ENCODE measurements at regions not wholly inside any gene's neighbourhood (a gene's known extent, or its start where the extent isn't known, plus 50 kb on each side); places are given as distances from the start of the nearest gene placed in this dataset.
"Not testable (repeated sequence)": the region's sequence is repeated elsewhere in the genome, so short reads cannot be mapped to it uniquely, and the experiment has no call there.

- DNase-seq: no peak
Measured at GRCh38 chr1:117757668-117758067, 151.8 kb downstream of the TENT5C start.

- DNase-seq: peak; percentile 77 to 79
Measured at GRCh38 chr1:117758444-117759316, 152.8 kb downstream of the TENT5C start.

- DNase-seq: no peak
Measured at GRCh38 chr1:117759535-117759934, 153.7 kb downstream of the TENT5C start.

GRCh38 chr1:117760069-117760468, 154.2 kb downstream of the TENT5C start:
- no peak for DNase-seq

- no peak for DNase-seq
Measured at GRCh38 chr1:117760485-117760884, 154.6 kb downstream of the TENT5C start.

GRCh38 chr1:117767756-117768155, 161.7 kb downstream of the GDAP2 start:
- not testable (repeated sequence) for DNase-seq

- peak in 1 of 2 experiments; percentile 8 for DNase-seq
Measured at GRCh38 chr1:117770981-117771531, 158.4 kb downstream of the GDAP2 start.

GRCh38 chr1:117779364-117779763, 150.1 kb downstream of the GDAP2 start:
- no peak for DNase-seq

GRCh38 chr1:117780687-117781475, 148.5 kb downstream of the GDAP2 start:
- DNase-seq: no peak

GRCh38 chr1:117782056-117782455, 147.4 kb downstream of the GDAP2 start:
- no peak for DNase-seq

GRCh38 chr1:117783606-117784396, 145.6 kb downstream of the GDAP2 start:
- no peak for DNase-seq

GRCh38 chr1:117788014-117788413, 141.4 kb downstream of the GDAP2 start:
- no peak for DNase-seq

- no peak for DNase-seq
Measured at GRCh38 chr1:117793413-117793812, 136.0 kb downstream of the GDAP2 start.

- DNase-seq: no peak
Measured at GRCh38 chr1:117794073-117794472, 135.3 kb downstream of the GDAP2 start.

GRCh38 chr1:117795190-117795589, 134.2 kb downstream of the GDAP2 start:
- DNase-seq: no peak

GRCh38 chr1:117795792-117796191, 133.6 kb downstream of the GDAP2 start:
- DNase-seq: no peak

- no peak for DNase-seq
Measured at GRCh38 chr1:117796226-117796625, 133.2 kb downstream of the GDAP2 start.

GRCh38 chr1:117798550-117798949, 130.9 kb downstream of the GDAP2 start:
- no peak for DNase-seq

- DNase-seq: no peak
Measured at GRCh38 chr1:117802531-117803257, 126.7 kb downstream of the GDAP2 start.

- DNase-seq: no peak
Measured at GRCh38 chr1:117803318-117803717, 126.1 kb downstream of the GDAP2 start.

- no peak for DNase-seq
Measured at GRCh38 chr1:117809764-117810163, 119.7 kb downstream of the GDAP2 start.

GRCh38 chr1:117810553-117810952, 118.9 kb downstream of the GDAP2 start:
- no peak for DNase-seq

All from Kasumi-1 (cell line).